Tibial nerve (tissue), 4 donors: ENCODE measurements at regions not wholly inside any gene's neighbourhood (a gene's known extent, or its start where the extent isn't known, plus 50 kb on each side); places are given as distances from the start of the nearest gene placed in this dataset.

Experiments used
- DNase-seq, 2 donors: peaks; one replicate each; pipeline ENCODE4 v3.0.0-alpha.2; 2019; ENCODE audit warnings: low spot score in 2 of 2
- H3K27ac ChIP-seq, 4 donors: fragments of 200-600 bp; sonication (generic) in 3 of 4; one replicate each; pipeline ENCODE4 v1.5.1; 2017 to 2019; ENCODE audit warnings: mild to moderate bottlenecking in 1 of 4
- H3K27me3 ChIP-seq, 2 donors: fragments of 200-600 bp; sonication (generic) in 1 of 2; one replicate each; pipeline versions ENCODE4 v1.5.1 to v1.6.0; 2017 to 2019
- H3K36me3 ChIP-seq, 3 donors: fragments of 200-600 bp; sonication (generic); one replicate each; pipeline ENCODE4 v1.5.1; 2018 to 2019
- H3K4me1 ChIP-seq, 4 donors: fragments of 200-600 bp; sonication (generic) in 3 of 4; one replicate each; pipeline ENCODE4 v1.5.1; 2017 to 2019
- H3K4me3 ChIP-seq, 4 donors: fragments of 200-600 bp; sonication (generic) in 3 of 4; one replicate each; pipeline ENCODE4 v1.5.1; 2017 to 2019; ENCODE audit warnings: mild to moderate bottlenecking in 1 of 4, moderate library complexity in 1 of 4
- H3K9me3 ChIP-seq, 4 donors: fragments of 200-600 bp; sonication (generic) in 3 of 4; one replicate each; pipeline ENCODE4 v1.5.1; 2017 to 2019
- EP300 ChIP-seq, 2 donors: sonication (generic); formaldehyde crosslinking; IDR thresholded peaks; one replicate each; pipeline ENCODE4 v1.6.1; 2017; ENCODE audit warnings: antibody characterized with exemption in 2 of 2, mild to moderate bottlenecking in 1 of 2
- POLR2A ChIP-seq, 2 donors: fragments of 450-650 bp; IDR thresholded peaks; one replicate each; pipeline ENCODE4 v1.6.1; 2017; ENCODE audit warnings: antibody characterized with exemption in 2 of 2, mild to moderate bottlenecking in 2 of 2, moderate library complexity in 2 of 2
- WGBS, 2 donors: methylation state at CpG; one replicate each; pipeline ENCODE4 v1.1.5; 2018; 5-methylcytosine and 5-hydroxymethylcytosine counted together
- TF ChIP-seq, protein P1 (sequence below), 5 experiments: fragments of 200-600 bp in 3 of 5; fragments of 450-650 bp in 2 of 5; sonication (generic) in 3 of 5; IDR thresholded peaks; one replicate each; pipeline ENCODE4 v1.5.1; 2016 to 2019; ENCODE audit warnings: antibody characterized with exemption in 5 of 5, mild to moderate bottlenecking in 3 of 5, moderate library complexity in 2 of 5

DNA sequence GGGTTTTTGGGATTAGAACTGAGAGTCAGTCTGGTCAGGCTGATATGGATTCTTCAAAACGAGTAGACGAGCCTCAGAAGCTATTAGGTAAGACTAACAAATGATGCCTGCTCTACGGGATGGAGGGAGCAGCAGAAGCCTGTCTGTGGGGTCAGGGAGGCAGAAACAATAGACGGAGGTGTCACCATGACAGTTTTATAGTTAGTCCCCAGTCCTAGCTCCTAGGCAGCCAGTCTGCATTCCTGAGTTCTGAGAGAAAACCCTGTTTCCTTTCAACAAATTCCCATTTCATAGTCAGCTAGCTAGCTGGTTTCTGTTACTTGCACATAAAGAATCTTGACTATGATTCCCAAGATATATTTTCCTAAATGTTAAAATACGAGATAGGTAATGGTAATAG lies 542.1 kb downstream of the PID1 start:
- H3K4me1 ChIP-seq = peaks cover 0 to 5% (median 0%) of the 10 kb centered on the region in 4 donors
- H3K9me3 ChIP-seq = peaks cover 0 to 8% (median 0%) of the 10 kb centered on the region in 4 donors
- no peaks in the 10 kb centered on the region for H3K27me3 ChIP-seq
- H3K36me3 ChIP-seq = no peaks in the 10 kb centered on the region
- DNase-seq = no peak
- WGBS, 2 donors = 30 to 32% methylated on average over 5 of the region's 5 CpGs
- no peak overlapping the region for H3K4me3 ChIP-seq
- TF ChIP-seq EP300 (IDR thresholded peaks at IDR 0.05) (no peak), POLR2A (IDR thresholded peaks at IDR 0.05) (no peak)
- TF ChIP-seq, protein P1, sequence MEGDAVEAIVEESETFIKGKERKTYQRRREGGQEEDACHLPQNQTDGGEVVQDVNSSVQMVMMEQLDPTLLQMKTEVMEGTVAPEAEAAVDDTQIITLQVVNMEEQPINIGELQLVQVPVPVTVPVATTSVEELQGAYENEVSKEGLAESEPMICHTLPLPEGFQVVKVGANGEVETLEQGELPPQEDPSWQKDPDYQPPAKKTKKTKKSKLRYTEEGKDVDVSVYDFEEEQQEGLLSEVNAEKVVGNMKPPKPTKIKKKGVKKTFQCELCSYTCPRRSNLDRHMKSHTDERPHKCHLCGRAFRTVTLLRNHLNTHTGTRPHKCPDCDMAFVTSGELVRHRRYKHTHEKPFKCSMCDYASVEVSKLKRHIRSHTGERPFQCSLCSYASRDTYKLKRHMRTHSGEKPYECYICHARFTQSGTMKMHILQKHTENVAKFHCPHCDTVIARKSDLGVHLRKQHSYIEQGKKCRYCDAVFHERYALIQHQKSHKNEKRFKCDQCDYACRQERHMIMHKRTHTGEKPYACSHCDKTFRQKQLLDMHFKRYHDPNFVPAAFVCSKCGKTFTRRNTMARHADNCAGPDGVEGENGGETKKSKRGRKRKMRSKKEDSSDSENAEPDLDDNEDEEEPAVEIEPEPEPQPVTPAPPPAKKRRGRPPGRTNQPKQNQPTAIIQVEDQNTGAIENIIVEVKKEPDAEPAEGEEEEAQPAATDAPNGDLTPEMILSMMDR (IDR thresholded peaks at IDR 0.05) = no peak
- no peak overlapping the region for H3K27ac ChIP-seq

DNA sequence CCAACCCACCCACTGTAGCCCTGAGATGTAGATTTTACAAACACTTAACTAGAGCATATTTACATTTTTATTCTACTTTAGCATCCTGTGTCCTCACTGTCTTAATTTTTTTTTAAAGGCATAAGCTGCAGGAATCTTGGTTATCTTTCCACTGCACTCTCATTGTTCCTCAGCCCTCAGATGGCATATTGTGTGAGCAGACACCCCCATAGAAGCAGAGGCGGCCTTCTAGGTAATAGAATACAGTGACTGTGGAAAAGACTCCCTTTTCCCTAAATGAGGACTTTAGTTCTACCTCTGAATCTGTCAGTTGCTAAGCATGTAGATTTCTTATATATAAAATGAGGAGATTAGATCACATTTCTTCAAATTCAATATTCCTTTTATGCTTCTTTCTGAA lies 543.5 kb upstream of the SPHKAP start:
- TF ChIP-seq, protein P1 (IDR thresholded peaks at IDR 0.05) = no peak
- no peak for TF ChIP-seq POLR2A (IDR thresholded peaks at IDR 0.05)
- TF ChIP-seq EP300 (IDR thresholded peaks at IDR 0.05) = no peak
- Histone ChIP-seq H3K4me1 (no peaks in the 10 kb centered on the region), H3K36me3 (no peaks in the 10 kb centered on the region), H3K9me3 (peaks cover 0 to 5% (median 0%) of the 10 kb centered on the region in 4 donors), H3K27me3 (no peaks in the 10 kb centered on the region), H3K4me3 (no peak overlapping the region), H3K27ac (no peak overlapping the region)
- no peak for DNase-seq
- 63 to 84% methylated on average over 1 of the region's 1 CpG for WGBS, 2 donors

DNA sequence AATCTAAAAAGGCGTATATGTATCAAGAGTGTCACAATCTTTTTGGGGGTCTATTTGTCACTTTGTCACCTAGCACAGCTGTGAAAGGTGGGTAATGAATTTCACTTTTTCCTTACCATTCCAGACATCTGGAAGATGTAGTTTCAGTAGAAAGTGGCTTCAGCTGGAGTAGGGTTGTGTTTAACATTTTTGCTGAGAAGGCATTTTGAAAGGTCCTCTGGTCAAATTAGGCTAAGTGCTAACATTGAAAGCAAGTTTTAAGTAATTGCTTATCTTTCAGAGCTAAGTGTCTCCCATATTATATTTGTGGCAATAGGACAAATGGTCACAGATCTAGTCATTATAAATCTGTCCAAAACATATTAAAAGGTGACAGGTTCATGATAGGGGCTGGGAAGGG lies 542.1 kb upstream of the SPHKAP start:
- TF ChIP-seq, protein P1 (IDR thresholded peaks at IDR 0.05) = no peak
- TF ChIP-seq EP300 (IDR thresholded peaks at IDR 0.05) (no peak), POLR2A (IDR thresholded peaks at IDR 0.05) (no peak)
- H3K4me3 ChIP-seq = no peak overlapping the region
- H3K4me1 ChIP-seq = no peaks in the 10 kb centered on the region
- no peaks in the 10 kb centered on the region for H3K27me3 ChIP-seq
- no peak overlapping the region for H3K27ac ChIP-seq
- WGBS, 2 donors = 91 to 97% methylated on average over 1 of the region's 1 CpG
- peaks cover 0 to 5% (median 0%) of the 10 kb centered on the region in 4 donors for H3K9me3 ChIP-seq
- no peak for DNase-seq
- no peaks in the 10 kb centered on the region for H3K36me3 ChIP-seq

DNA sequence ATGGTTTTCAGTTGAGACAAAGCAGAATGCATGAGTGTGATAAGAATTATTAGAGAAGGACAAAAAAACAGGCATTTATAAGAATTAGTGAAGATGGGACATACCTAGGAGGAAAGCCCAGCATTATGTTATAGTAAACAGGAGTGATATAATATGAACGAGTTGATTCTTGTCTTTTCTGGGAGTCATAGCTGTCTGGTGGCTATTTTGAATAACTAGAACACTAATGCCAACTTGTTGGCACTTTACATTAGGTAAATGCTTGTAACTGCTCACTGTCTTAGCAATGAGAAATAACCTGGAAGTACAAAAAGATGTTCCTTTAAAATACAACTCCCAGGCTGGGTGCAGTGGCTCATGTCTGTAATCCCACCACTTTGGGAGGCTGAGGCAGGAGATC lies 540.8 kb upstream of the SPHKAP start:
- 61 to 62% methylated on average over 1 of the region's 1 CpG for WGBS, 2 donors
- TF ChIP-seq POLR2A (IDR thresholded peaks at IDR 0.05) (no peak), EP300 (IDR thresholded peaks at IDR 0.05) (no peak)
- TF ChIP-seq, protein P1 (IDR thresholded peaks at IDR 0.05) = no peak
- Histone ChIP-seq H3K27ac (no peak overlapping the region), H3K4me3 (no peak overlapping the region), H3K4me1 (no peaks in the 10 kb centered on the region), H3K27me3 (no peaks in the 10 kb centered on the region), H3K36me3 (no peaks in the 10 kb centered on the region), H3K9me3 (peaks cover 0 to 5% (median 0%) of the 10 kb centered on the region in 4 donors)
- no peak for DNase-seq

DNA sequence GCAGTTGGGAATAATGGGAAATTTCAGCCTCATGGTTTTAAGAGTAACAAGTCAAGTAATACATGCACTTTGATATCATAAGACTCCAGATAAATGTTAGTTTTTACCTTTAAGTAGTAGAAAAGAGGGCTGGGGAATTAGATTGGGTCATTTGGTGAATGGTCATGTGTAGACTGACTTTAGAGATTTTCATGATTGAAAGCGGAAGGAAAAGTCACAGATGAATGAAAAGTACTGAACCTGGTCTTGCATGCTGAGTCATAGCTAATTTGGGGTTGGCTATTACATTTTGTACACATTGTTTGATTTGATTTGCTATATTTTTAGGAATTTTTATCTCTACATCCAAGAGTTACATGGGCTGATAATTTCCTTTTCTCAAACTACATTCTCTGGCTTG lies 539.4 kb upstream of the SPHKAP start:
- peaks cover 0 to 3% (median 0%) of the 10 kb centered on the region in 4 donors for H3K9me3 ChIP-seq
- no peak overlapping the region for H3K27ac ChIP-seq
- no peaks in the 10 kb centered on the region for H3K27me3 ChIP-seq
- WGBS, 2 donors = 91 to 94% methylated on average over 1 of the region's 1 CpG
- H3K36me3 ChIP-seq = no peaks in the 10 kb centered on the region
- DNase-seq = no peak
- TF ChIP-seq, protein P1 (IDR thresholded peaks at IDR 0.05) = no peak
- TF ChIP-seq EP300 (IDR thresholded peaks at IDR 0.05) = no peak
- no peak overlapping the region for H3K4me3 ChIP-seq
- no peaks in the 10 kb centered on the region for H3K4me1 ChIP-seq
